AG04449 (cell line): ENCODE measurements at regions not wholly inside any gene's neighbourhood (a gene's known extent, or its start where the extent isn't known, plus 50 kb on each side); places are given as distances from the start of the nearest gene placed in this dataset.

ENCODE experiments used
- CTCF ChIA-PET: fragments of 350-600 bp; formaldehyde crosslinking; extraction: SDS; loops from one replicate; lab custom pipeline; 2021; ENCODE audit warnings: antibody characterized with exemption; lab: Yijun Ruan, JAX
- POLR2A ChIA-PET: fragments of 400-600, 350-600 bp; formaldehyde crosslinking; extraction: SDS; loops from one replicate; lab custom pipeline; 2020; ENCODE audit warnings: antibody characterized with exemption, inconsistent platforms; lab: Yijun Ruan, JAX
- DNase-seq: peaks from one replicate; pipeline ENCODE4 v3.0.0-alpha.2; 2010; ENCODE audit warnings: low read depth, low spot score
- H3K4me3 ChIP-seq: 2 replicates; pipeline ENCODE4 v1.5.1; 2011; ENCODE audit warnings: low read depth, mild to moderate bottlenecking, control low read depth, low read length
- CTCF ChIP-seq: IDR thresholded peaks from one replicate; pipeline ENCODE4 v1.5.1; 2011; ENCODE audit warnings: mild to moderate bottlenecking, moderate library complexity, low read length, control low read depth, inconsistent platforms; ENCODE audit not compliant: insufficient read depth; ENCODE audit errors: missing control alignments

DNA sequence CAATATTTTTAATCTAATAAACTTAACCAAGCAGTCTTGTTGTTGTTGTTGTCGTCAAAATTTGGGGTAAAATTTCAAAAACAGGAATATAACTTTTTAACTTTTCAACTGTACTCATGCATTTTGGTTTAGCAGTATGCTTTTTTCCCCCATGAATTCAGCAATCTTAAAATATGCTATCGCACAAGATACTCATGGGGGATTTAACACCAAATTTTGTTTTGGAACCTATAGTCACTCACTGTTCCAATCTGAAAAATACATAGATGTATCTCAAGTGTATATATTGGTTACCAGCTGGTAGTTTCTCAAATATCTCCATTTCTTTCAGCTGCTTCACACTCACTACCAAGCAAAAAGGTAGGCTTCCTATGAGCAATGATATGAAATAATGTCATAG is 91.4 kb upstream of the PIK3CG start:
- ChIA-PET CTCF (no interaction called here), POLR2A (no interaction called here)
- no peak for TF ChIP-seq CTCF
- no peak for DNase-seq
- H3K4me3 ChIP-seq: no peak overlapping the region

GRCh38 chr7:106774213-106774767 is 90.8 kb upstream of the PIK3CG start:
- H3K4me3 ChIP-seq: no peak overlapping the region
- ChIA-PET POLR2A (no interaction called here), CTCF (interaction anchor here (1.0 to 1.9 kb wide), 4 partner anchors 38 to 376 kb away, joined by 4 to 5 read pairs (median 4); no protein-coding TSS in a partner anchor)
- no peak for TF ChIP-seq CTCF
- no peak for DNase-seq

GRCh38 chr7:106774768-106775551 is 90.1 kb upstream of the PIK3CG start:
- TF ChIP-seq CTCF: no peak
- POLR2A ChIA-PET: interaction anchor here (1.0 kb wide), 1 partner anchor 114 kb away, joined by 3 read pairs; the partner anchor contains the start of gene CCDC71L
- CTCF ChIA-PET: interaction anchor here (1.0 to 1.9 kb wide), 4 partner anchors 39 to 375 kb away, joined by 4 to 5 read pairs (median 4); no protein-coding TSS in a partner anchor
- H3K4me3 ChIP-seq: no peak overlapping the region
- DNase-seq: no peak

GRCh38 chr7:106775552-106775936 is 89.5 kb upstream of the PIK3CG start:
- DNase-seq: no peak
- POLR2A ChIA-PET: interaction anchor here (1.0 kb wide), 1 partner anchor 115 kb away, joined by 3 read pairs; the partner anchor contains the start of gene CCDC71L
- CTCF ChIA-PET: interaction anchor here (1.2 to 1.9 kb wide), 3 partner anchors 40 to 374 kb away, joined by 4 to 5 read pairs (median 5); no protein-coding TSS in a partner anchor
- TF ChIP-seq CTCF: no peak
- H3K4me3 ChIP-seq: no peak overlapping the region

DNA sequence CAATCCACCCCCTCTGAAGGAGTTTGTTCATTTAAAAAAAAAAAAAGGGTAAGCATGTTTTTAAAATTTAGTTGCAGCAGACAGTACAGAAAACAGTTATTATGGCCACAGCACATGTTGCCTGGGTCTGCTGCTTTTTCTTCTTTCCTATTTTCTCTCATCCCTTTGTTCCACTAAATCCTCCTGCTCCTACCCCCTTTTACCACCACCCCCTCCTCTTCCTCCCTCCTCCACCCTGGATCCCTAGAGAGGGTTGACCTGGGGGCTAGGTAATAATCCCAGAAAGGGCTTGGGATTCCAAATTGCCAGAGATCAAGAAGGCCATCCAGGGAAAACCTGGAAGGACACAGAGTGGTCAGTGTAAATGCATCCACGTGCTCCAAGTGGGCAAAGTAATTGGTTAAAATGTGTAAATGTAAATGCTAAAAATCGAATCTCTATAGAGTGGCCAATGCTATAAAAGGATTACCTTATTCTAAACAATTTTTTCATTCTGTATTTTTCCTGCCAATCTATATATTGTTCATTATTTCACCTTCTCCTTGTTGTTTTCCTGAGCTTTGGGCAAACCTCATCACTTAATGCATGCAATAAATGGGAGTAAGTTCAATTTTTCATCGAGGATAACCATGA is 89.0 kb upstream of the PIK3CG start:
- H3K4me3 ChIP-seq: no peak overlapping the region
- ChIA-PET POLR2A (interaction anchor here (1.0 kb wide), 1 partner anchor 116 kb away, joined by 3 read pairs; the partner anchor contains the start of gene CCDC71L), CTCF (interaction anchor here (1.3 to 1.9 kb wide), 2 partner anchors 45 to 374 kb away, joined by 5 read pairs; no protein-coding TSS in a partner anchor)
- DNase-seq: no peak
- no peak for TF ChIP-seq CTCF
